Astrocyte (in vitro differentiated cells and primary cell): ENCODE measurements at regions not wholly inside any gene's neighbourhood (a gene's known extent, or its start where the extent isn't known, plus 50 kb on each side); places are given as distances from the start of the nearest gene placed in this dataset.

ENCODE experiments used
- EZH2 ChIP-seq: IDR thresholded peaks from 2 replicates; pipeline ENCODE4 v1.6.1; 2012; ENCODE audit warnings: mild to moderate bottlenecking, low read length, inconsistent platforms; ENCODE audit not compliant: insufficient read depth
- TF ChIP-seq, protein P1 (sequence below): IDR thresholded peaks from 2 replicates; pipeline ENCODE4 v1.5.1; 2011; ENCODE audit warnings: low read depth, mild to moderate bottlenecking, inconsistent platforms, low read length, moderate library complexity; ENCODE audit not compliant: insufficient read depth

GRCh38 chr15:29457729-29458128, 188.1 kb upstream of the NSMCE3 start:
- TF ChIP-seq, protein P1, sequence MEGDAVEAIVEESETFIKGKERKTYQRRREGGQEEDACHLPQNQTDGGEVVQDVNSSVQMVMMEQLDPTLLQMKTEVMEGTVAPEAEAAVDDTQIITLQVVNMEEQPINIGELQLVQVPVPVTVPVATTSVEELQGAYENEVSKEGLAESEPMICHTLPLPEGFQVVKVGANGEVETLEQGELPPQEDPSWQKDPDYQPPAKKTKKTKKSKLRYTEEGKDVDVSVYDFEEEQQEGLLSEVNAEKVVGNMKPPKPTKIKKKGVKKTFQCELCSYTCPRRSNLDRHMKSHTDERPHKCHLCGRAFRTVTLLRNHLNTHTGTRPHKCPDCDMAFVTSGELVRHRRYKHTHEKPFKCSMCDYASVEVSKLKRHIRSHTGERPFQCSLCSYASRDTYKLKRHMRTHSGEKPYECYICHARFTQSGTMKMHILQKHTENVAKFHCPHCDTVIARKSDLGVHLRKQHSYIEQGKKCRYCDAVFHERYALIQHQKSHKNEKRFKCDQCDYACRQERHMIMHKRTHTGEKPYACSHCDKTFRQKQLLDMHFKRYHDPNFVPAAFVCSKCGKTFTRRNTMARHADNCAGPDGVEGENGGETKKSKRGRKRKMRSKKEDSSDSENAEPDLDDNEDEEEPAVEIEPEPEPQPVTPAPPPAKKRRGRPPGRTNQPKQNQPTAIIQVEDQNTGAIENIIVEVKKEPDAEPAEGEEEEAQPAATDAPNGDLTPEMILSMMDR: no peak
- no peak for TF ChIP-seq EZH2
